ENCODE measurements at regions not wholly inside any gene's neighbourhood (a gene's known extent, or its start where the extent isn't known, plus 50 kb on each side); places are given as distances from the start of the nearest gene placed in this dataset.

GRCh38 chr10:90526721-90527120, 331.1 kb downstream of the HTR7 start:
- Histone ChIP-seq H3K9me3 (ENCODE audit: control insufficient read depth in 2 of 2, low read length in 2 of 2) (peaks cover 0 to 2% of the 10 kb centered on the region in 2 donors), H3K9ac (ENCODE audit: low read depth in 1 of 2, low read length in 2 of 2) (no peak overlapping the region), H3K4me3 (ENCODE audit: low read length in 2 of 2) (no peak overlapping the region), H3K27me3 (ENCODE audit: control insufficient read depth in 2 of 2, insufficient read depth in 2 of 2, low read length in 2 of 2) (no peaks in the 10 kb centered on the region), H3K4me1 (ENCODE audit: control insufficient read depth in 2 of 2, insufficient read depth in 2 of 2, low read length in 2 of 2) (no peaks in the 10 kb centered on the region), H3K36me3 (ENCODE audit: control insufficient read depth in 2 of 2, insufficient read depth in 2 of 2, low read length in 2 of 2) (no peaks in the 10 kb centered on the region), H3K27ac (ENCODE audit: low read depth in 2 of 2, low read length in 2 of 2) (no peak overlapping the region)

GRCh38 chr10:90530521-90530920, 327.3 kb downstream of the HTR7 start:
- Histone ChIP-seq H3K27me3 (ENCODE audit: control insufficient read depth in 2 of 2, insufficient read depth in 2 of 2, low read length in 2 of 2) (no peaks in the 10 kb centered on the region), H3K9me3 (ENCODE audit: control insufficient read depth in 2 of 2, low read length in 2 of 2) (peaks cover 0 to 2% of the 10 kb centered on the region in 2 donors), H3K36me3 (ENCODE audit: control insufficient read depth in 2 of 2, insufficient read depth in 2 of 2, low read length in 2 of 2) (no peaks in the 10 kb centered on the region), H3K27ac (ENCODE audit: low read depth in 2 of 2, low read length in 2 of 2) (no peak overlapping the region), H3K4me1 (ENCODE audit: control insufficient read depth in 2 of 2, insufficient read depth in 2 of 2, low read length in 2 of 2) (no peaks in the 10 kb centered on the region), H3K9ac (ENCODE audit: low read depth in 1 of 2, low read length in 2 of 2) (no peak overlapping the region), H3K4me3 (ENCODE audit: low read length in 2 of 2) (no peak overlapping the region)

- H3K4me1 ChIP-seq (ENCODE audit: control insufficient read depth in 2 of 2, insufficient read depth in 2 of 2, low read length in 2 of 2) = no peaks in the 10 kb centered on the region
- H3K4me3 ChIP-seq (ENCODE audit: low read length in 2 of 2) = no peak overlapping the region
- no peaks in the 10 kb centered on the region for H3K27me3 ChIP-seq (ENCODE audit: control insufficient read depth in 2 of 2, insufficient read depth in 2 of 2, low read length in 2 of 2)
- H3K9ac ChIP-seq (ENCODE audit: low read depth in 1 of 2, low read length in 2 of 2) = no peak overlapping the region
- H3K36me3 ChIP-seq (ENCODE audit: control insufficient read depth in 2 of 2, insufficient read depth in 2 of 2, low read length in 2 of 2) = no peaks in the 10 kb centered on the region
- no peaks in the 10 kb centered on the region for H3K9me3 ChIP-seq (ENCODE audit: control insufficient read depth in 2 of 2, low read length in 2 of 2)
- H3K27ac ChIP-seq (ENCODE audit: low read depth in 2 of 2, low read length in 2 of 2) = no peak overlapping the region
These were observed 300.5 kb downstream of the HTR7 start for GRCh38 chr10:90557385-90557784.

GRCh38 chr10:90560331-90560730, 297.5 kb downstream of the HTR7 start:
- Histone ChIP-seq H3K27ac (ENCODE audit: low read depth in 2 of 2, low read length in 2 of 2) (no peak overlapping the region), H3K9me3 (ENCODE audit: control insufficient read depth in 2 of 2, low read length in 2 of 2) (no peaks in the 10 kb centered on the region), H3K9ac (ENCODE audit: low read depth in 1 of 2, low read length in 2 of 2) (no peak overlapping the region), H3K27me3 (ENCODE audit: control insufficient read depth in 2 of 2, insufficient read depth in 2 of 2, low read length in 2 of 2) (no peaks in the 10 kb centered on the region), H3K4me1 (ENCODE audit: control insufficient read depth in 2 of 2, insufficient read depth in 2 of 2, low read length in 2 of 2) (no peaks in the 10 kb centered on the region), H3K36me3 (ENCODE audit: control insufficient read depth in 2 of 2, insufficient read depth in 2 of 2, low read length in 2 of 2) (no peaks in the 10 kb centered on the region), H3K4me3 (ENCODE audit: low read length in 2 of 2) (no peak overlapping the region)

GRCh38 chr10:90561666-90562065, 296.2 kb downstream of the HTR7 start:
- no peaks in the 10 kb centered on the region for H3K27me3 ChIP-seq (ENCODE audit: control insufficient read depth in 2 of 2, insufficient read depth in 2 of 2, low read length in 2 of 2)
- no peak overlapping the region for H3K27ac ChIP-seq (ENCODE audit: low read depth in 2 of 2, low read length in 2 of 2)

GRCh38 chr10:90571481-90572258, 286.2 kb downstream of the HTR7 start:
- H3K9me3 ChIP-seq (ENCODE audit: control insufficient read depth in 2 of 2, low read length in 2 of 2) = no peaks in the 10 kb centered on the region
- no peaks in the 10 kb centered on the region for H3K27me3 ChIP-seq (ENCODE audit: control insufficient read depth in 2 of 2, insufficient read depth in 2 of 2, low read length in 2 of 2)
- no peak overlapping the region for H3K27ac ChIP-seq (ENCODE audit: low read depth in 2 of 2, low read length in 2 of 2)
- no peaks in the 10 kb centered on the region for H3K4me1 ChIP-seq (ENCODE audit: control insufficient read depth in 2 of 2, insufficient read depth in 2 of 2, low read length in 2 of 2)
- H3K4me3 ChIP-seq (ENCODE audit: low read length in 2 of 2) = no peak overlapping the region
- H3K9ac ChIP-seq (ENCODE audit: low read depth in 1 of 2, low read length in 2 of 2) = no peak overlapping the region
- no peaks in the 10 kb centered on the region for H3K36me3 ChIP-seq (ENCODE audit: control insufficient read depth in 2 of 2, insufficient read depth in 2 of 2, low read length in 2 of 2)

More at GRCh38 chr10:90561666-90562065, 296.2 kb downstream of the HTR7 start:
- Histone ChIP-seq H3K4me1 (ENCODE audit: control insufficient read depth in 2 of 2, insufficient read depth in 2 of 2, low read length in 2 of 2) (no peaks in the 10 kb centered on the region), H3K4me3 (ENCODE audit: low read length in 2 of 2) (no peak overlapping the region), H3K9me3 (ENCODE audit: control insufficient read depth in 2 of 2, low read length in 2 of 2) (no peaks in the 10 kb centered on the region), H3K36me3 (ENCODE audit: control insufficient read depth in 2 of 2, insufficient read depth in 2 of 2, low read length in 2 of 2) (no peaks in the 10 kb centered on the region), H3K9ac (ENCODE audit: low read depth in 1 of 2, low read length in 2 of 2) (no peak overlapping the region)

GRCh38 chr10:90575125-90575524, 282.7 kb downstream of the HTR7 start:
- Histone ChIP-seq H3K4me3 (ENCODE audit: low read length in 2 of 2) (no peak overlapping the region), H3K27me3 (ENCODE audit: control insufficient read depth in 2 of 2, insufficient read depth in 2 of 2, low read length in 2 of 2) (no peaks in the 10 kb centered on the region), H3K9me3 (ENCODE audit: control insufficient read depth in 2 of 2, low read length in 2 of 2) (no peaks in the 10 kb centered on the region), H3K4me1 (ENCODE audit: control insufficient read depth in 2 of 2, insufficient read depth in 2 of 2, low read length in 2 of 2) (no peaks in the 10 kb centered on the region), H3K27ac (ENCODE audit: low read depth in 2 of 2, low read length in 2 of 2) (no peak overlapping the region), H3K9ac (ENCODE audit: low read depth in 1 of 2, low read length in 2 of 2) (no peak overlapping the region), H3K36me3 (ENCODE audit: control insufficient read depth in 2 of 2, insufficient read depth in 2 of 2, low read length in 2 of 2) (no peaks in the 10 kb centered on the region)

GRCh38 chr10:90577569-90577968, 280.3 kb downstream of the HTR7 start:
- Histone ChIP-seq H3K36me3 (ENCODE audit: control insufficient read depth in 2 of 2, insufficient read depth in 2 of 2, low read length in 2 of 2) (no peaks in the 10 kb centered on the region), H3K9ac (ENCODE audit: low read depth in 1 of 2, low read length in 2 of 2) (no peak overlapping the region), H3K27ac (ENCODE audit: low read depth in 2 of 2, low read length in 2 of 2) (no peak overlapping the region), H3K9me3 (ENCODE audit: control insufficient read depth in 2 of 2, low read length in 2 of 2) (no peaks in the 10 kb centered on the region), H3K4me3 (ENCODE audit: low read length in 2 of 2) (no peak overlapping the region), H3K4me1 (ENCODE audit: control insufficient read depth in 2 of 2, insufficient read depth in 2 of 2, low read length in 2 of 2) (no peaks in the 10 kb centered on the region), H3K27me3 (ENCODE audit: control insufficient read depth in 2 of 2, insufficient read depth in 2 of 2, low read length in 2 of 2) (no peaks in the 10 kb centered on the region)

GRCh38 chr10:90579602-90580242, 278.1 kb downstream of the HTR7 start:
- Histone ChIP-seq H3K27ac (ENCODE audit: low read depth in 2 of 2, low read length in 2 of 2) (no peak overlapping the region), H3K9me3 (ENCODE audit: control insufficient read depth in 2 of 2, low read length in 2 of 2) (no peaks in the 10 kb centered on the region), H3K36me3 (ENCODE audit: control insufficient read depth in 2 of 2, insufficient read depth in 2 of 2, low read length in 2 of 2) (no peaks in the 10 kb centered on the region), H3K27me3 (ENCODE audit: control insufficient read depth in 2 of 2, insufficient read depth in 2 of 2, low read length in 2 of 2) (no peaks in the 10 kb centered on the region), H3K4me3 (ENCODE audit: low read length in 2 of 2) (no peak overlapping the region), H3K4me1 (ENCODE audit: control insufficient read depth in 2 of 2, insufficient read depth in 2 of 2, low read length in 2 of 2) (no peaks in the 10 kb centered on the region), H3K9ac (ENCODE audit: low read depth in 1 of 2, low read length in 2 of 2) (no peak overlapping the region)

GRCh38 chr10:90583416-90583815, 274.4 kb downstream of the HTR7 start:
- Histone ChIP-seq H3K27me3 (ENCODE audit: control insufficient read depth in 2 of 2, insufficient read depth in 2 of 2, low read length in 2 of 2) (no peaks in the 10 kb centered on the region), H3K9me3 (ENCODE audit: control insufficient read depth in 2 of 2, low read length in 2 of 2) (no peaks in the 10 kb centered on the region), H3K27ac (ENCODE audit: low read depth in 2 of 2, low read length in 2 of 2) (no peak overlapping the region), H3K9ac (ENCODE audit: low read depth in 1 of 2, low read length in 2 of 2) (no peak overlapping the region), H3K4me3 (ENCODE audit: low read length in 2 of 2) (no peak overlapping the region), H3K36me3 (ENCODE audit: control insufficient read depth in 2 of 2, insufficient read depth in 2 of 2, low read length in 2 of 2) (no peaks in the 10 kb centered on the region), H3K4me1 (ENCODE audit: control insufficient read depth in 2 of 2, insufficient read depth in 2 of 2, low read length in 2 of 2) (no peaks in the 10 kb centered on the region)
